ENCODE measurements at regions not wholly inside any gene's neighbourhood (a gene's known extent, or its start where the extent isn't known, plus 50 kb on each side); places are given as distances from the start of the nearest gene placed in this dataset.

DNA sequence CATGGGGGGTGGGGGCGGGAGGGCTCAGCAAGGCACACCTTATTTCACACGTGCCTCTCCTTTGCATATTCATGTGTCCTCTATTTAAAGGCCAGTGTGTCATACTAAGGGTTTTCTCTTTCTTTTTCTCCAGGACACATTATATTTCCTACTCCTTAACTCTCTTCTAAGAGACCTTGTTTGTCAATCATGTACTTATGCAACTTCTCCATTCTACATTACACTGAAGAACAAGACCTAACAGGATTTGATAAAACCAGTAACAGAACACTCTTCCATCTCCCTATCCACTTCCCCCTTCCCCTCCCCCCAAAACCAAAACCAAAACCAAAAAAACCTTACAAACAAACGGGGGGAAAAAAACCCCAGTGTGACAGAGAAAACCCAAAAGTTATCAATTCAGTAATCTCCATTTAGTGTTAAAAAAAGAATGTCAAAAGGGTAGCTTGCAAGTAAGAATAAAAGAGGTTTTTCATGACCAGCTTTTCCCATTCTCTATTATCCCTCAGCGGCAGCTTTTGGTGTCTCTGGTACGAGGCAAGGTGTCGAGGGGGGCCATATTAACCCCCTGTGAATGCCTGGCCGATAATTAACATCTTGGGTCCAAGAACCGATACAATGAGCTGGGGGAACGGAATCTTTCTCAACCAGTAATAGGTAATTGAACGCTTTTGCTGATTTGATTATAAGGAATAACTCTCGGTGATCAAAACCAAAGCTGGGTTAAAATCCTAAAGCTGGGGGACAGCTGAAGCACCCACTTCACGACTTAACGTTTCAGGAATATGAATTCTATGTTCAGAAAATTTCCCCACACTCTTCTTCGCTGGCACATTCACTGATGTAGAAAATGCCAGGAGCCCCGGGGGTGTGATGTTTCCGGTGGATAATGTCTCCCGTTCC lies 191.0 kb upstream of the TCF4 start:
- no peak for DNase-seq (ENCODE audit: low spot score)

DNA sequence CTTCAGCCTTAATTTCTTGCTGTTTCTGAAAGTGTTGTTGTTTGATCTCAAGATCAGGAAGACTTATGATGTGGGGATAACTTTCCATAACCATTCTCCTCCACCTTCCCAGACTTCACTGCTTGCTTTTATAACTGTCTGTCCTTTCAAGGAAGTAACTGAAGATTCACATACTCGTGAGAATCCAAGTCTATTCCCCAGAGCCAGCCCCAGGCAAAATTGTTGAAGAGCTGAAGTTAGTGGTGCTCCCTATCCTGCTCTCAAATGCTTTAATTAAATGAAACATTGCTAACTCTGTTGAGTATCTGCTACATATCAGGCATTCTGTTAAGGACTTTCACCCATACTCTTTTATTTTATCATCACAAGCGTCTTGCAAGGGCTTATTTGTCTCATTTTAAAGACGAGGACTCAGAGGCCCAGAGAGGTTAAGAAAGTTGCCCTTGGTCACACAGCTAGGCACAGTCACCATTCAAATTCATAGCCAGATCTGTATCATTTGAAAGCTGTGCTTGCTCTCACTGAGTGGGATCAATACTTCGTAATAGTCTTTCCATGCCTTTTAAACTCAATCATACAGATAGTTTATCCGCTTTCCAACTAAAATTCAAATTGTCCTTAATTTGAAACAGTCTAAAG lies 189.8 kb upstream of the TCF4 start:
- no peak for DNase-seq (ENCODE audit: low spot score)

DNA sequence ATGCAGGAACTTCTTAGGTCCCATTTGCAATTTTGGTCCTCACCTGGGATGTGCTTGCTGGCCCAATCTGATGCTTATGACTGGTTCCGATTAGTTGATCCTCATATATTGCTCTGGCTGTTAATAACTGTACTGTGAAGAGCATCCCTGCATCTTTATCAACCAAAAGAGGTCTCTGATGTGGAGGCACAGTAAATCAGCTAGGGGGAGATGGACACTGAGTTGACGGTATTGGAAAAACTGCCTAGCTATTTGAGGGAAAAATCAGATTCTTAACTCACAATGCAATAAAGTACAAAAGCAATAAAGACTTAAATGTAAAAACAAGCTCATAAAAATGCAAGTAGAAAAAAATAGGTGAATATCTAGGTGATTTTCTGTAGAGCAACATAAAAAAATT lies 188.0 kb upstream of the TCF4 start:
- no peak for DNase-seq (ENCODE audit: low spot score)

DNA sequence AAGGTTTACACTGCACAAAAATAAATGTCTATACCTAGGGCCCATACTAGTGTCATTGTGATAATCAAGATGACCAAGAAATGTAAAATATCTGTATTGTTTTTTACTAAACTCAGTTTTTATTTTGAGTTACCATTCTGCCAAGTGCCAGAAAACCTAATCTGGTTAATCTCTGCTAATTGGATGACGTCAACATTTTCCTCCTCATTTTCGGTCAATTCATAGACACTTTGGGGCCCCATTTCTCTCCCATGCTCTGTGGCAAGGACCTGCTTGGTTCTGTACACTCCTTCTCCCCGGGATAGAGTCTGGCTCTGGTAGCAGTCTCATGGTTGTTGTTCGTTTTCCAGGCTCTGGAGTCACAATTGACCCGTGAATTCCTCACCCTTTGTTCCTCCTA lies 186.5 kb upstream of the TCF4 start:
- DNase-seq (ENCODE audit: low spot score) = no peak

DNA sequence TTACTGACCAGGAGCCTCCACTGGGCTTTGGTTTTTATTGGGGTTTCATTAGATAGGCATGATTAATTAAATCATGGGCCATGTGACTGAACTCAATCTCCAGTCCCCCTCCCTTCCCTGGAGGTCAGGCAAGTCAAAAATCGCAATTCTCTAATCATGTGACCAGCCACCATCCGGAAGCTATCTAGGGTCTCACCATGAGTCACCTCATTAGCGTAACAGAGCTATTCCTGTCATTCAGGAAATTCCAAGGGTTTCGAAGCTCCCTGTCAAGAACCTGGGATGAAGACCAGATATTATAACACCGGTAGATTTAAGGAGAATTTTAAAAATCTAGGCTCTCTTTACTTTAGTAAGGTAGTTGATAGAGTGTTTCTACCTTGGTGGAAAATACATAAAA lies 180.3 kb upstream of the TCF4 start:
- no peak for DNase-seq (ENCODE audit: low spot score)

DNA sequence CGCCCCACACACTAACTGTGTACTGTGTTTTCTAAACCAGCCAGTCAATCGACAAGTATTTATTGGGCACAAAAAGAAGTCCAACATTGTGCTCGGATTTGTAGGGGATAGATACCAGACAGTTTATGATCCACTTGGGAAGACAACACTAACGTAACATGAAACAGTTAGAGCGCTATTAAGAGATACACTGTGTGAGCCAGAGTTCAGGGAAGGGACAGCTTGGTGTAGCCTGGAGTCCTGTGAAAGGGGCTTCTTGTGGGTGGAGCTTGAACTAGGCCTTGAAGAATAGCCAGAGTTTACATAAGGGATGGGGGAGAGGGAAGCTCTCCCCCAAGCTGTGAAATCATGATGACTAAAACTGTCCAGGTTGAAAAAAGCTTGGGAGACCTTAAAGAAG lies 176.4 kb upstream of the TCF4 start:
- DNase-seq (ENCODE audit: low spot score) = no peak

DNA sequence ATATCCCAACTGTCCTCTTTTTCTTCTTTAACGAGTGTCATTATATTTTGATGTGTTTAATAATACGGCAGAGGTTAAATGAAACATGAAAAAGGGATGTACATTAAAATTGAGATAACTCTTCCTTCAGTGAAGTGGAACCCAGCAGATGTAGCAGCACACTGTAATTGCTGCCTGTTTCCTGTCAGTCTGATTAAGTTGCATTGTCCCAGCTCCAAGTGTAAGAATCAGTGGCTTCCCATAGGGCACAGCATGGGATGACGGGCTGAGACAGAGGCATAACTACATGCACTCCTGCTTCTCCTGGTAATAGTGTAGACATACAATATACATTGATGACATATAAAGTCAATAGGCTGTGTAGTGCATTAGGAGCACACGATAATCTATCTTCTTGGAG lies 175.8 kb upstream of the TCF4 start:
- DNase-seq (ENCODE audit: low spot score) = no peak

DNA sequence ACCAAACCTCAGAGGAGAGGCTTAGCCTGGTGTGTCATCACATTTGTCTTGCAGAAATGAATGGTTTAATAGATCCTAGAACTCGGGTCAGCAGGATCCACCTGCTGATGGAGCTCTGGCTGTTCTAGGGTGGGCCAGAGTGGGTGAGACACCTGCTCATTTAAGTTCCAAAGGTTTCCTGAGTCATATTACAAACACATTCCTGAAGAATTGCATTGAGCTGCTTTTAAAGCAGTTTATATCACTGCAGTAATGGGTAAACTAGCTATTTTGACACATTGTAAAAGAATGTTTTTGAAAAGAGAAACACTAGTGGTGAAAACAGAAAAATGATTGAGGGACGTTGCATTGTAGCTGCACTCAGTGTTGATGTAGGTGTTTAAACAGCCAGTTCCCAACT lies 175.3 kb upstream of the TCF4 start:
- peak; percentile 44 for DNase-seq (ENCODE audit: low spot score)

DNA sequence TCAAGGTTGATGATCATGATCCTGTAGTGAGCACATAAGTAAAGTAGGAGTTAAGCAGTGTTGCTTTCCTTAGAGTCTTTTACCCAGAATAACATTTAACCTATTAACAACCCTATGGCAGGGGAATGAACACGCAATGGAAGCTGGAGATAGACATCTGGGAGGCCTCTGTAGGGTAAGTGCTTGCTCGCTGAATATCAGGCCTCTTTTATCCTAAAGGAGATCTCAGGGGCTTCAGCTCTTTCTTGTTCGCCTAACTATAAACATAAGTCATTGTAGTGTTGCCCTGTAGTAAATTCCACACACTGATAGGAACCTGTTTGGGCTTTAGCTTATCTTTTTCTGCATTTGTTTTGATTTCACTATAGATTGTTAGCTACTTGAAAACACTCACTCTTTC lies 174.4 kb upstream of the TCF4 start:
- DNase-seq (ENCODE audit: low spot score) = no peak

DNA sequence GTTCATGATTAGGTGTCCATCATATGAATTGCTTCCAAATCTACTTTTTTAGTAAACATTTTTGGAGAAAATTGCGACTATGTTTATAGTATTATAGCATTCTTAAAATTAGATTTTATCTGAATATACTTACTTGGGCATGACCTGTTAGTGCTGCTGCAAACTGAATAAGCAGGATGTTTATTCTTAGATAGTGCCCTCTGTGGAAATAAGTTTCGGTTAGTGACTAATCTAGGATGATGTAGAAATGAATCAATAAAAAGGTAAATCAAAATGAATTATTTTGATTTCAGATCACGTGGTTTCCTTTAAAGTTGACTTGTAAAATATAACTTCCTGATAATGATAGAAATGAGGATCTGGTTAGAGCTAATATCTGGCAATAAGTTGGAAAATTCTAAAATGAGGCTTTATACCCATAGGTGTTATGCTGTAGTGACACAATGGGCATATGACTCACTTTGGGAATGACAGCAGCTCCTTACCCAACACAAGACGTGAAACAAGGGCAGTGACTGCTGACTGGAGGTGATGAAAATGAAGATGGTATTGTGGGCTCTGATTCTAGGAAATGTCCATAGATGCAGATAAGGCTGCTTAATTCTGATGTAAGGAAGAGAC lies 165.8 kb upstream of the TCF4 start:
- no peak for DNase-seq (ENCODE audit: low spot score)

DNA sequence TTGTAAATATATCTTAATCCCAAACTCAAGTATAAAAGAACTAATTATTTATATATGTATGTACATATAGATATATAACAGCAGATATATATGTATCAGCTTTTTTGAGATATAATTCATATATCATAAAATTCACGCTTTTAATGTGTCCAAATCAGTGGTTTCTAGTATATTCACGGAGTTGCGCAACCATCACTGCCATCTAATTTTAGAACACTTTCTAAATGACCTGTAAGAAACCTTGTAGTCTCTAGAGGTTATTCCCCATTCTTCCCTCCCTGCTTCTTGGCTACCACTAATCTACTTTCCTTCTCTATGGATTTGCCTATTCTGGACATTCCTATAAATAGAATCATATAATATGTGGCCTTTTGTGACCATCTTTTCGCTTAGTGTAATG lies 163.5 kb upstream of the TCF4 start:
- no peak for DNase-seq (ENCODE audit: low spot score)

DNA sequence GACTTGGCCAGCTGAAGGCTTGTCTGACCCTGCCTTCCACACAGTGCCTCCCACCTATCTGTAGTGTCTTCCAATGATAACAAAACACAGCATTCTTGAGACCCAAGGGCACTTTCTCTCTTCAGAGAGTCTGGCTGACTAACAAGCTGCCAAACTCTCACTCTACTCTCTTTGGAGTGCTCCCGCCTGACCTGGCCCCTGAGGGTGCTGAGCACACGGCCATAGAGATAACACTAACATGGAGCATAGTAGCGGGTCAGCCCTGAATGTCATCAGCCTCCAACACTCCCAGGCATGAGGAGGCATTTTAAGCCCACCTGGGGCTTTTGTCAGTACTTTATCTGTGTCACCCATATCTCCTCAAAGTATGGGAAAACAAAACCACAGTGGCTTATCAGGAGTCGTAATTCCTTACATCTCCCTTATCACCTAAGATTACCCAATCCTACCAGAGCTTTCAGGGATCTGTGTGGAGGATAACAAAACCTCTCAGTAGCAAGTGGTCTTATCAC lies 160.3 kb upstream of the TCF4 start:
- no peak for DNase-seq (ENCODE audit: low spot score)

DNA sequence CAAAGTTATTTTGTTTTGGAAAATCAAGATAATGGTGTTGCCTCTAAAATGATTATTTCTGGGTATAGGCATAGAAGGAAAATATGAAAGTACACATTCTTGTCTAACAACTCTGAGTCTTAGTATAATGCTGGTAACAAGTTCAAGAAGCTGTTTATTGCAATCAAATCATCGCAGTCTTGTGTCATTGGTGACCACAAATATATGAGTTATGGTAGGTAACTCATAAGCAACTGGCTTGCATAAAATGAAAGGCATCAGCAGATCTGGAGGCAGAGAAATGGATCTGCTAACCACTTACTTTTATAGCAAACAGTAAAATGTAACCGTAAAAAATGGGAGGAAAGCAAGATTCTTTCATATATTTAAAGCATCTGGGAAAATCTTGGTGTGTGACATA lies 156.2 kb upstream of the TCF4 start:
- DNase-seq (ENCODE audit: low spot score) = no peak

DNA sequence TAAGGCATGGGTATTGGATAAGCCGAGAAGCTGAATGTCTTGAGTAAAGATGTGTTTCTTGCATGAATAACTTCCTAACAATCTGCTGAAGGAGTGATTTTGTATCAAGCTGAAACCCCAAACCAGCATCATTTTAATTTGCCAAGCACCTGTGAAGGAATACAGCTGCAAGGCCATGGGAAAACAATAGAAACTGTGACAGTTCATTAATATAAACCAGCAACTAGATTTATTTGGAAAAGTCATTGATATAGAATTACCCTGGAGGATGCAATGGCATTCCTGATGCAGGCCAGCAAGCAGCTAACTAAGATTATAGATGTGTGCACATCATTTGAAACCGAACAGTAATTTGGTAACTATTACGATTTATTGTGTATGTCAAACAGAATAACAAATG lies 155.7 kb upstream of the TCF4 start:
- DNase-seq (ENCODE audit: low spot score) = no peak

DNA sequence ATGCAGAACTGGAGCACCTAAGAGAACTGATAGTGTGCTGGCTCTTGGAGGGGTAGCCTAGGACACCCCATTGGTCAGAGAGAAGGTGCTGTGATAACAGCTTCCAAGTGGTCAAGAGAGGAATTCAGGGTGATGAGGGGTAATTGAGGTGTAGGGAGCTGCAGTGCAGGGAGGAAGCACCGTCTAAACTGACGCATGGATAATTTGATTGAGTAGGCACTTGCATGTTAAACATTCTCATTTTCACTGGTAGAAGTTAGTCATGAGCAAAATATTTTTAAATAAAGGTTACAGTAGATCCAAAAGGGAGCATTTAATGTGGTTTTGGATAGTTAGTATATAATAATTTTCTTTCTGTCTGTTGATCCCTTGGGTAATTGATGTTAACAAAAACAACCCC lies 155.1 kb upstream of the TCF4 start:
- no peak for DNase-seq (ENCODE audit: low spot score)

DNA sequence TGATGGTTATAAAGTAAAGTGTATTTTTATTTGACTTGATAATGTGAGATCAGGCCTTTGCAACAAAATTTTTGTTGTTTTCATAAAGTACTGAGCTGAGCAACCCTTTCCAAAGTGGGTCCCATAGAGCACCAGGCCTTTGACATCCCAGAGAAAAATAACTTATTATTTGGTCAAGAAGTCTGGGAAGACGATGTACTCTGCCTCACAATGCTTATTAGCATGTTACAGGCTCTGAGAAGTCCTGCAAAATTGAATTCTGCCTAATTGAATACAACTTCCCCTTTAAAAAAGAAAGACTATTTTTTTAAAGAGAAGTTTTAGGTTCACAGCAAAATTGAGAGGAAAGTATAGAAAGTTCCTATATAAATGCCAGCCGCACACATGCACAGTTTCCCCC lies 151.5 kb upstream of the TCF4 start:
- no peak for DNase-seq (ENCODE audit: low spot score)

DNA sequence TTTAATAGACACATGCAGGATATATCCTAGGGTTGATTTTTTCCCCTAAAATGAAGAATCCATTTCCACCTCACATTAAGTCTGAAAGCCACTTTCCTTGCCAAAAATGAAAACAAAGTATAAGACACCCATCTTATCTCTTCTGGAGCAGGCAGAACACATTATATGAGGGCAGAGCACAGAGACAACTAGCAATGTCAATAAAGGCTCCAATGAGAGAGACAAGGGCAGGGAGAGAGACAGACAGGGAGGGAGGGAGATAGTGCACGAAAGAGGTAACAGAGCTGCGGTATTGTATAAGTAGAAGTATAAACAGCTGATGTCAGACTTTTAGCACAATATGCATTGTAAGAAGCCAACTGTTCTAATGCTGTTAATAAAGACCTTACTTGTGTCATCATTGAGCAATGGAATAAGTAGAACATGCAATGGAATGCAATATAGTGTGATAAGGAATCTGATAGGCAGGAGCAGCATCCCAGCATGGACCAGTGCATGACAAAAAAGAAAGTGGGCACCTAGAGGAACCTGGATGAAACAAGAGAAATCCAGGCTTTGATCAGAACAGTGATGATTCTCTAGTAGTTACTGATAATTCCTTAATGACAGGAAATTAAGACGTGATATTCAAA lies 150.6 kb upstream of the TCF4 start:
- DNase-seq (ENCODE audit: low spot score) = no peak

DNA sequence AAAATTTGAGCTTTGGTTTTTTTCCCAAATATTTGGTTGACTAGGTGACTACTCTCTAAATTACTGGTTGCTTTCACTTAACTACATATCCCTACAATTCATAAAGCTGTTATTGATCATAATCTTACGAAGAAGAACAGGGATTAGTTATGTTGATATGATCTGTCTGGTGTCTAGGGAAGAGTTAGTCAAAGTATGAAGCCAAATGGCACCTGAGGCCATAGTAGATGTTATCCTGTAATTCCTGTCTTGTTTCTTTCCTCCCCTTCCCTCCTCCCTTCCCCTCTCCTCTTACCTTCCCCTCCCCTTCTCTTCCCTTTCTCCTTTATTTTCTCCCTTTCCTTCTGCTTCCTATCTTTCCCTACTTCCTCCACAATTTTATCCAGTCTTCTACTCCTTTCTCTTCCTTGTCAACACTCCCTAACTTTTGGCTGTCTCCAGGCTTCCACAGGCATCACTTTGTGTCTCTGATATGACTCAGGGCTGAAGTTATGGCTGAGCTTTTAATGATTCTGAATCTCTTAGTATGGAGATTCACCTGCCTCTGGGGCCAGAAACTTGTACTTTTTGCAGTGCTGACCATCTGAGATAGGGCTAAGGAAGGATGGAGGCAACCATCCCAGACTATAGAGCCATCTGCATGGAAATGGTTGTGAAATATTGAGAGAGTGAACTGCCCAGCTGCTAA lies 149.9 kb upstream of the TCF4 start:
- no peak for DNase-seq (ENCODE audit: low spot score)

DNA sequence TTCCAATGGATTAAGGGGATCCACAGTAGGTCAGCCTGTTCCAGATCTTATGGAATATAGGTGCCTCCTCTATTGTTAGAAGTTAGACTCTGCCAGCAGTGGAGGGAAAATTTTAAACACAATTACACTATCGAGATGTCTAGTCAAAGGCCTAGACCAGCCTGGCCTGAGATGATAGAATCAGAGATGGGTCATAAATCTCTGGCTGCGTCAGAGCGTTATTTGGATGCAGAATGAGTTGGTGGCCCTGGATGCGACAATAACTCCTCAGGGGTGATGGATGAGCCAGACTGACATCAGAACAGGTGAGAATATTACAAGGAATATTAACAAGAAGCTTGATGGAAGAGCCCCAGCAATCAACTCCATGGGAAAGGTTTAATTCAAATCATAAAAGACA lies 149.3 kb upstream of the TCF4 start:
- DNase-seq (ENCODE audit: low spot score) = no peak

DNA sequence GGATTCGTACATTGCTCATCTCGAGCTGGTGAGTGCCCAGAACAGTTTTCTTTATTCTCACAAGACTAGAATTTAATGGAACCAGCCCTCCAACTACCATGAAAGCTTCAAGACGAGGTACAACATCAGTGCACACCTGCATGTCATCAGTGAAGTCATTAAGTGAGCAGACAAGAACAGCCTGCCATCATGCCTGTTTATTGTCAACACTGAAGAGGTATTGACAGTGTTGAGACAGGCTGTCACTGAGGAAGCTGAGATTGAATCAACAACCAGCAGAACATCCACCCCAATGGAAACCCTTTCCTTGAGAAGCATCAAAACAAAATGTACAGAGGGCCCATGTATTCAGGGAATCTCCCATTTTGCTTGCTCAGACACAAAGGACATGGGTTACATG lies 148.0 kb upstream of the TCF4 start:
- DNase-seq (ENCODE audit: low spot score) = no peak

DNA sequence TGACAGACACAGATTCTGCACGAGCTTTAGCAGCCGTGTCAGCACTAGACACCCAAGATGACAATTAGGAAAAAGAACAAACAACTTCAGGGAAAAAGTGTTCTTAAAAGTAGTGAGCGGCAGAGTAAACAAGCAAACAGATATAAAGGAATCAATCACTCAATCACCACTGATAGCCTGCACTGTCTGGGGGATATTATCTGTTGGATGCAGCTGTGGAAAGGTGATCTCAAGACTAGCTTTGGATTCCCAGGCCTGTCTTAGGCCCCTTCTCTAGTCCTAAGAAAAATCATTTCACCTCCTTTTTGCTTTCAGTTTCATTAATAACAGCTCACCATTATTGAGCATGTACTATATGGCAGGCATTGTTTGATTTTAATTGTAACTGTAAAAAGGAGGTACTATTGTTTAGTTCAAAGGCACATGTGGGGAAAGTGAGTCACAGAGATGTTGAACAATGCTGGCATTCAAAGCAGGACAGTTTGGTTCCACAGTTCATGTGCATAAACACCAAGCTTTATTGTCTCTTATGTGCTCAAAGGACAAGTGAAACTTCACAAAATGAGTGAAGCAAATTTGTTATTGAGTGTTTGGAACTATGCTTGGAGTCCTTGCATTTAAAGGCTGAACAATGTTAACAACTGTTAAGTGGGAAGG lies 147.3 kb upstream of the TCF4 start:
- DNase-seq (ENCODE audit: low spot score) = no peak

Measured in LoVo (cell line).